Body of pancreas (tissue), 4 donors: ENCODE measurements at regions not wholly inside any gene's neighbourhood (a gene's known extent, or its start where the extent isn't known, plus 50 kb on each side); places are given as distances from the start of the nearest gene placed in this dataset.

Experiments
- POLR2A ChIP-seq, 3 donors: fragments of 450-650 bp; IDR thresholded peaks; one replicate each; pipeline ENCODE4 v1.6.1; 2016; ENCODE audit warnings: antibody characterized with exemption in 3 of 3, mild to moderate bottlenecking in 2 of 3
- TF ChIP-seq, protein P1 (sequence below), 7 experiments: fragments of 450-650 bp in 4 of 7; fragments of 200-600 bp in 3 of 7; sonication (generic) in 3 of 7; IDR thresholded peaks; one replicate each; pipeline ENCODE4 v1.5.1; 2016 to 2019; ENCODE audit warnings: antibody characterized with exemption in 7 of 7

DNA sequence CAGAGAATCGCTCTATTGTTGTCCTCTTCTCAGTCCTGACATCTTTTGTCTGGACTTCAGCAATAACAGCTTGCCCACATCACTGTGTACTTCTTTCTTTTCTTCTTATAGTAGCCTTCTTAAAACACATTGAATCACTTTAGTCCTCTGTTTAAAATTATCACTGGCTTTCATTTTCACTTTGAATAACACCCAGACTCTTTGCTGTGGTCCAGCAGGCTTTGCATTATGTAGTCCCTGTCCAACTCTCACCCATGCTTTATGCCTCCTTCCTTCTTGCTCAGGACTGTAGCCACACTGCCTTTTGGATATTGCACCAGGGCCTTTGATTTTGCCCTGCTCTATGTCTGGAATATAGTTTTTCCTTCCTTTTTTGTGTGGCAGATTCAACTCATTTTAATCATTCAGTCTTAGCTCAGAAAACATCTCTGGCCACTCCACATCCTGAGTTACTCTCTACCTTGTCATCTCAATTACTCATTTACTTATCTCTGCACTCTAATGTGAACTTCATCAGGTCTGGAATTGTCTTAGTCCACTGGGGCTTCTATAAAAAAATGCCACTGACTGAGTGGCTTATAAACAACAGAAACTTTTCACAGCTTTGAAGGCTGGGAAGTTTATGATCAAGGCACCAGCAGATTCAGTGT, 168.2 kb downstream of the C4orf33 start:
- TF ChIP-seq POLR2A (IDR thresholded peaks at IDR 0.05) = no peak
- TF ChIP-seq, protein P1, sequence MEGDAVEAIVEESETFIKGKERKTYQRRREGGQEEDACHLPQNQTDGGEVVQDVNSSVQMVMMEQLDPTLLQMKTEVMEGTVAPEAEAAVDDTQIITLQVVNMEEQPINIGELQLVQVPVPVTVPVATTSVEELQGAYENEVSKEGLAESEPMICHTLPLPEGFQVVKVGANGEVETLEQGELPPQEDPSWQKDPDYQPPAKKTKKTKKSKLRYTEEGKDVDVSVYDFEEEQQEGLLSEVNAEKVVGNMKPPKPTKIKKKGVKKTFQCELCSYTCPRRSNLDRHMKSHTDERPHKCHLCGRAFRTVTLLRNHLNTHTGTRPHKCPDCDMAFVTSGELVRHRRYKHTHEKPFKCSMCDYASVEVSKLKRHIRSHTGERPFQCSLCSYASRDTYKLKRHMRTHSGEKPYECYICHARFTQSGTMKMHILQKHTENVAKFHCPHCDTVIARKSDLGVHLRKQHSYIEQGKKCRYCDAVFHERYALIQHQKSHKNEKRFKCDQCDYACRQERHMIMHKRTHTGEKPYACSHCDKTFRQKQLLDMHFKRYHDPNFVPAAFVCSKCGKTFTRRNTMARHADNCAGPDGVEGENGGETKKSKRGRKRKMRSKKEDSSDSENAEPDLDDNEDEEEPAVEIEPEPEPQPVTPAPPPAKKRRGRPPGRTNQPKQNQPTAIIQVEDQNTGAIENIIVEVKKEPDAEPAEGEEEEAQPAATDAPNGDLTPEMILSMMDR (IDR thresholded peaks at IDR 0.05) = no peak
